ENCODE measurements at regions not wholly inside any gene's neighbourhood (a gene's known extent, or its start where the extent isn't known, plus 50 kb on each side); places are given as distances from the start of the nearest gene placed in this dataset.

DNA sequence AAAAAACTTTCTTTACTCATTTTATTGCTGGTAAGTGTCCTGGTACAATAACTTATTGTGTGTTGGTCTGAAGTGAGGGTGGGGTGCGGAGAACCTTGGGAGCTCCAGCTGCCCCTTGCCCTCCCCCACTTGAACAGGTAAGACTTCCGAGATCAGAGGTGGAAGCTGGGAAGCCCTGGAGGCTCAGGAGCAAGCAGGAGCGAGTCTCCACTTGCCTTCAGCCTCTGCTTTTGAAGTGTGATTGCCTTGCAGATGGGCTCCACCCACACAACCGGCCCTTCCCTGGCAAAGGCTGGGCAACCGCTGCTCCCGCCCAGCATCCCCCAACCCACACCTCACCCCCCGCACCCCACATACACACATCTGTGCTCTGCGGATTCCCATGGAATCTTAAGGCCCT lies 179.6 kb downstream of the TFAP2C start:
- no peak for TF ChIP-seq POLR2A (IDR thresholded peaks at IDR 0.05; ENCODE audit: low read depth, low read length)
- TF ChIP-seq POLR2AphosphoS5 (IDR thresholded peaks at IDR 0.05; ENCODE audit: low read depth, low read length), result no peak
